ENCODE measurements at regions not wholly inside any gene's neighbourhood (a gene's known extent, or its start where the extent isn't known, plus 50 kb on each side); places are given as distances from the start of the nearest gene placed in this dataset.

DNA sequence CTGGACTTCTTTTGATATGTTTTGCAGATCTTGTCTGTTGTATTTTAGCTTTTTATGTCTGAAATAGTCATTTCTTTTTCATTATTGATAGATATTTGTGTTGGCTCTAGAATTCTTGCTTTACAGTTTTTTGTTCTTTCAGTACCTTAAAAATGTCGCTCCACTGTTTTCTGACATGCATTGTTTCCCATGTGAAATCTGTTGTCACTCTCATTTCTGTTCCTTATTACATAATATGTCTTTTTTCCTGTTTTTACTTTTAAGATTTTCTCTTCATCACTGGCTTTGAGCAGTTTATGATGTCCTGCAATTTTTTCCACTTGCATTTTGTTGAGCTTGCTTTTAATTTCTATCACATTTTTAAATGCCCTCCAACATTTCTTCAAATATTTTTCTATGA, 270.4 kb upstream of the TARS1 start:
- TF ChIP-seq, protein P1, sequence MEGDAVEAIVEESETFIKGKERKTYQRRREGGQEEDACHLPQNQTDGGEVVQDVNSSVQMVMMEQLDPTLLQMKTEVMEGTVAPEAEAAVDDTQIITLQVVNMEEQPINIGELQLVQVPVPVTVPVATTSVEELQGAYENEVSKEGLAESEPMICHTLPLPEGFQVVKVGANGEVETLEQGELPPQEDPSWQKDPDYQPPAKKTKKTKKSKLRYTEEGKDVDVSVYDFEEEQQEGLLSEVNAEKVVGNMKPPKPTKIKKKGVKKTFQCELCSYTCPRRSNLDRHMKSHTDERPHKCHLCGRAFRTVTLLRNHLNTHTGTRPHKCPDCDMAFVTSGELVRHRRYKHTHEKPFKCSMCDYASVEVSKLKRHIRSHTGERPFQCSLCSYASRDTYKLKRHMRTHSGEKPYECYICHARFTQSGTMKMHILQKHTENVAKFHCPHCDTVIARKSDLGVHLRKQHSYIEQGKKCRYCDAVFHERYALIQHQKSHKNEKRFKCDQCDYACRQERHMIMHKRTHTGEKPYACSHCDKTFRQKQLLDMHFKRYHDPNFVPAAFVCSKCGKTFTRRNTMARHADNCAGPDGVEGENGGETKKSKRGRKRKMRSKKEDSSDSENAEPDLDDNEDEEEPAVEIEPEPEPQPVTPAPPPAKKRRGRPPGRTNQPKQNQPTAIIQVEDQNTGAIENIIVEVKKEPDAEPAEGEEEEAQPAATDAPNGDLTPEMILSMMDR (IDR thresholded peaks at IDR 0.05), result no peak
- no peak for DNase-seq
- H3K27me3 ChIP-seq, result no peaks in the 10 kb centered on the region
- H3K27ac ChIP-seq, result no peak overlapping the region
- H3K36me3 ChIP-seq, result no peaks in the 10 kb centered on the region
- no peaks in the 10 kb centered on the region for H3K4me1 ChIP-seq
- no peak overlapping the region for H3K4me3 ChIP-seq
- intact Hi-C loops (cut with DNase I; ENCODE audit: low total_unique reads), result no loop called here
- peaks cover 0 to 12% (median 0%) of the 10 kb centered on the region in 3 donors for H3K9me3 ChIP-seq

DNA sequence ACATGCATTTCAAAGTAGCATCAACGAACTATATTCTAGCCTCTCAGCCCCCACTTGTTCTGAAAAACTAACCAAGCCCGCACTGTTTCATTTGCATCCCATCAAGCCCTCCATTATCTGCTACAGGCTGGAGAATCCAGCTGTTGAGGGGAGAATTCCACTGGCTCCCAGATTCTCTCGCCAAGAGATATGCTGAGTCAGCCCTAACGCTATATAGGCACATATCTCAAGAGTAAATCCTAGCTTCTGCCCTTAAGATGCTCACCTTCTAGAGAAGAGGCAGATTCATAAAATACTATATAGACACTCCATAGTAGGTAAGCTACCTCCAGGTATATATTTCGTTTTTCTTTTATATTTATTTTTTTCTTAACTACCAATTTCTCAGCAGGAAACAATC, 266.4 kb upstream of the TARS1 start:
- H3K27me3 ChIP-seq, result no peaks in the 10 kb centered on the region
- H3K4me3 ChIP-seq, result no peak overlapping the region
- no peak overlapping the region for H3K27ac ChIP-seq
- intact Hi-C loops (cut with DNase I; ENCODE audit: low total_unique reads), result no loop called here
- TF ChIP-seq, protein P1 (IDR thresholded peaks at IDR 0.05), result no peak
- H3K4me1 ChIP-seq, result no peaks in the 10 kb centered on the region
- DNase-seq, result no peak
- H3K9me3 ChIP-seq, result peaks cover 0 to 12% (median 0%) of the 10 kb centered on the region in 3 donors
- no peaks in the 10 kb centered on the region for H3K36me3 ChIP-seq

DNA sequence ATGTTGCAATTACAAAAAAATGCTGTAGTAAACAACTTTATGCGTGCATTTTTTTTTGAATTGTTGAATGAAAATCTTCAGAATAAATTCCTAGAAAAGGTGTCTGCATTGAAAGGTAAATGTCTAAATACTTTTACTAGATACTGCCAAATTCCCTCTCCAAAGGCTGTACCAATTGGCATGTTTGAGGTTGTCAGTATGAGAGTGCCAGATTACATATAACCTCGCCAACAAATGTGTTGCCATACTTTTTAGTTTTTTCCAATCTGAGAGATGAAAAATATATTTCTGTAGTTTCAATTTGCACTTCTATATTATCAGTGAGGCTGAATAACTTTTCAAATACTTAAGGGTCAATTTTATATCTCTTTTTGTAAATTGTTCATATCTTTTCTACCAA, 261.5 kb upstream of the TARS1 start:
- H3K36me3 ChIP-seq, result no peaks in the 10 kb centered on the region
- no peaks in the 10 kb centered on the region for H3K27me3 ChIP-seq
- H3K27ac ChIP-seq, result no peak overlapping the region
- H3K4me3 ChIP-seq, result no peak overlapping the region
- H3K4me1 ChIP-seq, result no peaks in the 10 kb centered on the region
- DNase-seq, result no peak
- intact Hi-C loops (cut with DNase I; ENCODE audit: low total_unique reads), result no loop called here
- H3K9me3 ChIP-seq, result no peaks in the 10 kb centered on the region
- TF ChIP-seq, protein P1 (IDR thresholded peaks at IDR 0.05), result no peak

DNA sequence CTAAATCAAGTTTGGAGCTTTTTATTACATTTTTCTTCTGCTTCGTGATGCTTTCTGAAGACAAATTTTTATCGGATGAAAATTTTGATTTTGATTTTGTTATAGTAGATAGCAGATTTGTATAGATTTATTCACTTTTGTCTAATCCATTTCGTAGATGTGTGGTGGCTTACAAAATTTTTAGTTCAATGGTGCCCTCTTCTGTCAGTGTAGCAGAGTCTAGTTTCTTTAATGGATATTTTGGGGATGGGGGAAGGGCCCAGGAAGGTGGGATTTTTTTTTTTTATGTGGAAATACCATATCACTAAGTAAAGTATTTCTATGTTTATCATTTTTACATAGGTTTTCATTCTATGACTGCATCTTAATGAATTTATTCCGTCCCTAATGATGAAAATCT, 259.9 kb upstream of the TARS1 start:
- TF ChIP-seq, protein P1 (IDR thresholded peaks at IDR 0.05), result peak in 1 of 2 experiments; percentile 34

DNA sequence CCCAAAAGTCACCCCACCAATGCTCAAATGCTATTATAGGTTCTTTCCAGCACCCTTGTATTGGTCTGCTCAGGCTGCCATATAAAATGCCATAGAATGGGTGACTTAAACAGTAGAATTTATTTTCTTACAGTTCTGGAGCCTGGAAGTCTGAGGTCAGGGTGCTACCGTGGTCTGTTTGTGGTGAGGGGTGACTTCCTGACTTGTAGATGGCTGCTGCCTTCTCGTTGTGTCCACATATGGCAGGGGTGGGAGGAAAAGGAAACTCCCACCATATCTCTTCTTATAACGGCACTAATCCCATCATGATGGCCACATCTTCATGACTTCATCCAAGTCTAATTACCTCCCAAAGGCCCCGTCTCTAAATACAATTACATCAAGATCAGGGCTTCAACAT, 257.8 kb upstream of the TARS1 start:
- H3K27ac ChIP-seq, result no peak overlapping the region
- no peak overlapping the region for H3K4me3 ChIP-seq
- H3K36me3 ChIP-seq, result no peaks in the 10 kb centered on the region
- peaks cover 0 to 3% (median 2%) of the 10 kb centered on the region in 3 donors for H3K9me3 ChIP-seq
- intact Hi-C loops (cut with DNase I; ENCODE audit: low total_unique reads), result loop anchor here (10.0 kb wide), 1 partner anchor 478 kb away; no protein-coding TSS in a partner anchor
- TF ChIP-seq, protein P1 (IDR thresholded peaks at IDR 0.05), result no peak
- no peaks in the 10 kb centered on the region for H3K27me3 ChIP-seq
- H3K4me1 ChIP-seq, result no peaks in the 10 kb centered on the region
- DNase-seq, result no peak

More for the DNA sequence above, 259.9 kb upstream of the TARS1 start:
- Histone ChIP-seq H3K27me3 (no peaks in the 10 kb centered on the region), H3K36me3 (no peaks in the 10 kb centered on the region), H3K27ac (no peak overlapping the region), H3K4me3 (no peak overlapping the region), H3K4me1 (no peaks in the 10 kb centered on the region), H3K9me3 (no peaks in the 10 kb centered on the region)
- intact Hi-C loops (cut with DNase I; ENCODE audit: low total_unique reads), result loop anchor here (10.0 kb wide), 1 partner anchor 476 kb away; no protein-coding TSS in a partner anchor
- DNase-seq, result no peak

DNA sequence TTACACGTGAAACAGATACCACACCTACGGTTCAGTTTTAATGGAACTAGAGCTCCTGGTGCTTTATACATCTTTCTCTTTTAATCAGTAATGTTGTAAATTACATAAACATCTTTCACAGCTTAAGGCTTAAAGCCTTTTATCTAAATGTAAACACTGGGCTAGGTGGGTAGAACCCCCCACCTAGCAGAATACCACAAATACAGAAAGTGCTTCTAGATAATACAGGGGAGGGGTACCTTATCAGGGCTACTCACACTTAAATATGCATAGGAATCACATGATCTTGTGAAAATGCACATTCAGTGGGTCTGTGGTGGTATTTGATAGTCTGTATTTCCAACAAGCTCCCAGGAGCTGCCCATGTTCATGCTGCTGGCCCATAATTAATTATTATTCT, 256.4 kb upstream of the TARS1 start:
- H3K4me3 ChIP-seq, result no peak overlapping the region
- TF ChIP-seq, protein P1 (IDR thresholded peaks at IDR 0.05), result no peak
- H3K27ac ChIP-seq, result no peak overlapping the region
- no peaks in the 10 kb centered on the region for H3K36me3 ChIP-seq
- intact Hi-C loops (cut with DNase I; ENCODE audit: low total_unique reads), result loop anchor here (10.0 kb wide), 1 partner anchor 480 kb away; no protein-coding TSS in a partner anchor
- peaks cover 0 to 11% (median 7%) of the 10 kb centered on the region in 3 donors for H3K9me3 ChIP-seq
- H3K27me3 ChIP-seq, result no peaks in the 10 kb centered on the region
- H3K4me1 ChIP-seq, result no peaks in the 10 kb centered on the region
- DNase-seq, result no peak
